ENCODE measurements at regions not wholly inside any gene's neighbourhood (a gene's known extent, or its start where the extent isn't known, plus 50 kb on each side); places are given as distances from the start of the nearest gene placed in this dataset.

- TF ChIP-seq CTCF (IDR thresholded peaks at IDR 0.05) (no peak), POLR2A (IDR thresholded peaks at IDR 0.05) (no peak), POLR2AphosphoS5 (IDR thresholded peaks at IDR 0.05) (no peak)
Measured at GRCh38 chr15:95923792-95924191, 406.7 kb upstream of the NR2F2 start.
